ENCODE measurements at regions not wholly inside any gene's neighbourhood (a gene's known extent, or its start where the extent isn't known, plus 50 kb on each side); places are given as distances from the start of the nearest gene placed in this dataset.

DNA sequence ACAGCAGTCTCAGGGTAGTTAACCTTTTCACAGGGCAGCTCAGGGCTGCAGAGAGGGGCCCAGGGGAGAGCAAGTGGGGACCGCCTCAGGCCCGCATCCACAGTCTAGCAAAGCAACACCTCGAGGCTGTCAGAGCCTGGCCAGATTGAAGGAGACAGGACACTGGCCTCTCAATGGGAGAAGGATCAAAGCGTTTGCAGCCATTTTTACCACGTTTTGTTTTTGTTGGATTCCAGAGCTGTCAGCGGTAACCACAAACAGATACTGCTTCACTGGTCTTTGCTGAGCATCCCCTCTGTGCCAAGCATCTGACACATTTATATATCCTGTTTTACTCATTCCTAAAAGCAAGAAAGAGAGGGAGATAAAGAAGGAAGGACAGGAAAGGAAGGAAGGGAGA lies 153.8 kb downstream of the SHQ1 start:
- TF ChIP-seq, protein P1, sequence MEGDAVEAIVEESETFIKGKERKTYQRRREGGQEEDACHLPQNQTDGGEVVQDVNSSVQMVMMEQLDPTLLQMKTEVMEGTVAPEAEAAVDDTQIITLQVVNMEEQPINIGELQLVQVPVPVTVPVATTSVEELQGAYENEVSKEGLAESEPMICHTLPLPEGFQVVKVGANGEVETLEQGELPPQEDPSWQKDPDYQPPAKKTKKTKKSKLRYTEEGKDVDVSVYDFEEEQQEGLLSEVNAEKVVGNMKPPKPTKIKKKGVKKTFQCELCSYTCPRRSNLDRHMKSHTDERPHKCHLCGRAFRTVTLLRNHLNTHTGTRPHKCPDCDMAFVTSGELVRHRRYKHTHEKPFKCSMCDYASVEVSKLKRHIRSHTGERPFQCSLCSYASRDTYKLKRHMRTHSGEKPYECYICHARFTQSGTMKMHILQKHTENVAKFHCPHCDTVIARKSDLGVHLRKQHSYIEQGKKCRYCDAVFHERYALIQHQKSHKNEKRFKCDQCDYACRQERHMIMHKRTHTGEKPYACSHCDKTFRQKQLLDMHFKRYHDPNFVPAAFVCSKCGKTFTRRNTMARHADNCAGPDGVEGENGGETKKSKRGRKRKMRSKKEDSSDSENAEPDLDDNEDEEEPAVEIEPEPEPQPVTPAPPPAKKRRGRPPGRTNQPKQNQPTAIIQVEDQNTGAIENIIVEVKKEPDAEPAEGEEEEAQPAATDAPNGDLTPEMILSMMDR (conservative IDR thresholded peaks at IDR 0.05; ENCODE audit: low read depth in 2 of 2) = no peak
- no peak for TF ChIP-seq EZH2phosphoT487 (IDR thresholded peaks at IDR 0.05; ENCODE audit: unreplicated experiment)
- TF ChIP-seq POLR2AphosphoS5 (IDR thresholded peaks at IDR 0.05; ENCODE audit: low read depth) = no peak
- no peak for TF ChIP-seq EZH2 (IDR thresholded peaks at IDR 0.05; ENCODE audit: low read depth, unreplicated experiment)
- no peak for TF ChIP-seq JUNB (IDR thresholded peaks at IDR 0.05; ENCODE audit: unreplicated experiment)
- TF ChIP-seq CREB1 (CRISPR knock-in tag; IDR thresholded peaks at IDR 0.05; ENCODE audit: low read depth) = no peak
- TF ChIP-seq ZNF331 (CRISPR knock-in tag; IDR thresholded peaks at IDR 0.05; ENCODE audit: low read depth) = no peak
- TF ChIP-seq, protein P2, sequence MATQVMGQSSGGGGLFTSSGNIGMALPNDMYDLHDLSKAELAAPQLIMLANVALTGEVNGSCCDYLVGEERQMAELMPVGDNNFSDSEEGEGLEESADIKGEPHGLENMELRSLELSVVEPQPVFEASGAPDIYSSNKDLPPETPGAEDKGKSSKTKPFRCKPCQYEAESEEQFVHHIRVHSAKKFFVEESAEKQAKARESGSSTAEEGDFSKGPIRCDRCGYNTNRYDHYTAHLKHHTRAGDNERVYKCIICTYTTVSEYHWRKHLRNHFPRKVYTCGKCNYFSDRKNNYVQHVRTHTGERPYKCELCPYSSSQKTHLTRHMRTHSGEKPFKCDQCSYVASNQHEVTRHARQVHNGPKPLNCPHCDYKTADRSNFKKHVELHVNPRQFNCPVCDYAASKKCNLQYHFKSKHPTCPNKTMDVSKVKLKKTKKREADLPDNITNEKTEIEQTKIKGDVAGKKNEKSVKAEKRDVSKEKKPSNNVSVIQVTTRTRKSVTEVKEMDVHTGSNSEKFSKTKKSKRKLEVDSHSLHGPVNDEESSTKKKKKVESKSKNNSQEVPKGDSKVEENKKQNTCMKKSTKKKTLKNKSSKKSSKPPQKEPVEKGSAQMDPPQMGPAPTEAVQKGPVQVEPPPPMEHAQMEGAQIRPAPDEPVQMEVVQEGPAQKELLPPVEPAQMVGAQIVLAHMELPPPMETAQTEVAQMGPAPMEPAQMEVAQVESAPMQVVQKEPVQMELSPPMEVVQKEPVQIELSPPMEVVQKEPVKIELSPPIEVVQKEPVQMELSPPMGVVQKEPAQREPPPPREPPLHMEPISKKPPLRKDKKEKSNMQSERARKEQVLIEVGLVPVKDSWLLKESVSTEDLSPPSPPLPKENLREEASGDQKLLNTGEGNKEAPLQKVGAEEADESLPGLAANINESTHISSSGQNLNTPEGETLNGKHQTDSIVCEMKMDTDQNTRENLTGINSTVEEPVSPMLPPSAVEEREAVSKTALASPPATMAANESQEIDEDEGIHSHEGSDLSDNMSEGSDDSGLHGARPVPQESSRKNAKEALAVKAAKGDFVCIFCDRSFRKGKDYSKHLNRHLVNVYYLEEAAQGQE (IDR thresholded peaks at IDR 0.05; ENCODE audit: unreplicated experiment) = no peak
- TF ChIP-seq, protein P3, sequence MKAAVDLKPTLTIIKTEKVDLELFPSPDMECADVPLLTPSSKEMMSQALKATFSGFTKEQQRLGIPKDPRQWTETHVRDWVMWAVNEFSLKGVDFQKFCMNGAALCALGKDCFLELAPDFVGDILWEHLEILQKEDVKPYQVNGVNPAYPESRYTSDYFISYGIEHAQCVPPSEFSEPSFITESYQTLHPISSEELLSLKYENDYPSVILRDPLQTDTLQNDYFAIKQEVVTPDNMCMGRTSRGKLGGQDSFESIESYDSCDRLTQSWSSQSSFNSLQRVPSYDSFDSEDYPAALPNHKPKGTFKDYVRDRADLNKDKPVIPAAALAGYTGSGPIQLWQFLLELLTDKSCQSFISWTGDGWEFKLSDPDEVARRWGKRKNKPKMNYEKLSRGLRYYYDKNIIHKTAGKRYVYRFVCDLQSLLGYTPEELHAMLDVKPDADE (IDR thresholded peaks at IDR 0.05) = no peak
- TF ChIP-seq, protein P4, sequence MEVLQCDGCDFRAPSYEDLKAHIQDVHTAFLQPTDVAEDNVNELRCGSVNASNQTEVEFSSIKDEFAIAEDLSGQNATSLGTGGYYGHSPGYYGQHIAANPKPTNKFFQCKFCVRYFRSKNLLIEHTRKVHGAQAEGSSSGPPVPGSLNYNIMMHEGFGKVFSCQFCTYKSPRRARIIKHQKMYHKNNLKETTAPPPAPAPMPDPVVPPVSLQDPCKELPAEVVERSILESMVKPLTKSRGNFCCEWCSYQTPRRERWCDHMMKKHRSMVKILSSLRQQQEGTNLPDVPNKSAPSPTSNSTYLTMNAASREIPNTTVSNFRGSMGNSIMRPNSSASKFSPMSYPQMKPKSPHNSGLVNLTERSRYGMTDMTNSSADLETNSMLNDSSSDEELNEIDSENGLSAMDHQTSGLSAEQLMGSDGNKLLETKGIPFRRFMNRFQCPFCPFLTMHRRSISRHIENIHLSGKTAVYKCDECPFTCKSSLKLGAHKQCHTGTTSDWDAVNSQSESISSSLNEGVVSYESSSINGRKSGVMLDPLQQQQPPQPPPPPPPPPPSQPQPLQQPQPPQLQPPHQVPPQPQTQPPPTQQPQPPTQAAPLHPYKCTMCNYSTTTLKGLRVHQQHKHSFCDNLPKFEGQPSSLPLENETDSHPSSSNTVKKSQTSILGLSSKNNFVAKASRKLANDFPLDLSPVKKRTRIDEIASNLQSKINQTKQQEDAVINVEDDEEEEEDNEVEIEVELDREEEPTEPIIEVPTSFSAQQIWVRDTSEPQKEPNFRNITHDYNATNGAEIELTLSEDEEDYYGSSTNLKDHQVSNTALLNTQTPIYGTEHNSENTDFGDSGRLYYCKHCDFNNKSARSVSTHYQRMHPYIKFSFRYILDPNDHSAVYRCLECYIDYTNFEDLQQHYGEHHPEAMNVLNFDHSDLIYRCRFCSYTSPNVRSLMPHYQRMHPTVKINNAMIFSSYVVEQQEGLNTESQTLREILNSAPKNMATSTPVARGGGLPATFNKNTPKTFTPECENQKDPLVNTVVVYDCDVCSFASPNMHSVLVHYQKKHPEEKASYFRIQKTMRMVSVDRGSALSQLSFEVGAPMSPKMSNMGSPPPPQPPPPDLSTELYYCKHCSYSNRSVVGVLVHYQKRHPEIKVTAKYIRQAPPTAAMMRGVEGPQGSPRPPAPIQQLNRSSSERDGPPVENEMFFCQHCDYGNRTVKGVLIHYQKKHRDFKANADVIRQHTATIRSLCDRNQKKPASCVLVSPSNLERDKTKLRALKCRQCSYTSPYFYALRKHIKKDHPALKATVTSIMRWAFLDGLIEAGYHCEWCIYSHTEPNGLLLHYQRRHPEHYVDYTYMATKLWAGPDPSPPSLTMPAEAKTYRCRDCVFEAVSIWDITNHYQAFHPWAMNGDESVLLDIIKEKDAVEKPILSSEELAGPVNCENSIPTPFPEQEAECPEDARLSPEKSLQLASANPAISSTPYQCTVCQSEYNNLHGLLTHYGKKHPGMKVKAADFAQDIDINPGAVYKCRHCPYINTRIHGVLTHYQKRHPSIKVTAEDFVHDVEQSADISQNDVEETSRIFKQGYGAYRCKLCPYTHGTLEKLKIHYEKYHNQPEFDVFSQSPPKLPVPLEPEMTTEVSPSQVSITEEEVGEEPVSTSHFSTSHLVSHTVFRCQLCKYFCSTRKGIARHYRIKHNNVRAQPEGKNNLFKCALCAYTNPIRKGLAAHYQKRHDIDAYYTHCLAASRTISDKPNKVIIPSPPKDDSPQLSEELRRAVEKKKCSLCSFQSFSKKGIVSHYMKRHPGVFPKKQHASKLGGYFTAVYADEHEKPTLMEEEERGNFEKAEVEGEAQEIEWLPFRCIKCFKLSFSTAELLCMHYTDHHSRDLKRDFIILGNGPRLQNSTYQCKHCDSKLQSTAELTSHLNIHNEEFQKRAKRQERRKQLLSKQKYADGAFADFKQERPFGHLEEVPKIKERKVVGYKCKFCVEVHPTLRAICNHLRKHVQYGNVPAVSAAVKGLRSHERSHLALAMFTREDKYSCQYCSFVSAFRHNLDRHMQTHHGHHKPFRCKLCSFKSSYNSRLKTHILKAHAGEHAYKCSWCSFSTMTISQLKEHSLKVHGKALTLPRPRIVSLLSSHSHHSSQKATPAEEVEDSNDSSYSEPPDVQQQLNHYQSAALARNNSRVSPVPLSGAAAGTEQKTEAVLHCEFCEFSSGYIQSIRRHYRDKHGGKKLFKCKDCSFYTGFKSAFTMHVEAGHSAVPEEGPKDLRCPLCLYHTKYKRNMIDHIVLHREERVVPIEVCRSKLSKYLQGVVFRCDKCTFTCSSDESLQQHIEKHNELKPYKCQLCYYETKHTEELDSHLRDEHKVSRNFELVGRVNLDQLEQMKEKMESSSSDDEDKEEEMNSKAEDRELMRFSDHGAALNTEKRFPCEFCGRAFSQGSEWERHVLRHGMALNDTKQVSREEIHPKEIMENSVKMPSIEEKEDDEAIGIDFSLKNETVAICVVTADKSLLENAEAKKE (CRISPR knock-in tag; IDR thresholded peaks at IDR 0.05) = no peak
- no peak for TF ChIP-seq STAT1 (IDR thresholded peaks at IDR 0.05; ENCODE audit: unreplicated experiment)
- no peak for TF ChIP-seq ZNF114 (CRISPR knock-in tag; IDR thresholded peaks at IDR 0.05)
- TF ChIP-seq NANOG (IDR thresholded peaks at IDR 0.05; ENCODE audit: borderline replicate concordance) = no peak
